ENCODE measurements at regions not wholly inside any gene's neighbourhood (a gene's known extent, or its start where the extent isn't known, plus 50 kb on each side); places are given as distances from the start of the nearest gene placed in this dataset.

GRCh38 chr4:125538670-125539069, 223.9 kb downstream of the FAT4 start (continued):
- TF ChIP-seq ZBTB33 (IDR thresholded peaks at IDR 0.05) (no peak), SP1 (IDR thresholded peaks at IDR 0.05) (no peak)

- DNase-seq (ENCODE audit: low spot score) = no peak
- 68% methylated on average over 2 of the region's 2 CpGs for WGBS
- Histone ChIP-seq H3K27ac (ENCODE audit: low read depth in 1 of 2, low read length in 2 of 2) (no peak overlapping the region), H3K4me1 (ENCODE audit: control insufficient read depth in 4 of 4, insufficient read depth in 4 of 4, low read length in 3 of 4) (no peaks in the 10 kb centered on the region), H3K27me3 (ENCODE audit: control insufficient read depth in 4 of 4, insufficient read depth in 4 of 4, low read length in 3 of 4) (no peaks in the 10 kb centered on the region), H3K9me3 (ENCODE audit: control insufficient read depth in 4 of 4, low read length in 3 of 4) (peaks cover 0 to 5% (median 0%) of the 10 kb centered on the region in 4 donors), H3K9ac (ENCODE audit: low read depth in 1 of 2, low read length in 2 of 2) (no peak overlapping the region), H3K4me3 (ENCODE audit: low read depth in 1 of 3, low read length in 3 of 3) (no peak overlapping the region), H3K36me3 (ENCODE audit: control insufficient read depth in 4 of 4, insufficient read depth in 3 of 4, low read depth in 1 of 4, low read length in 3 of 4) (no peaks in the 10 kb centered on the region)
- TF ChIP-seq JUND (IDR thresholded peaks at IDR 0.05) (no peak), ZBTB33 (IDR thresholded peaks at IDR 0.05) (no peak), TAF1 (conservative IDR thresholded peaks at IDR 0.05) (no peak)
Observed at GRCh38 chr4:125539691-125540090, 224.9 kb downstream of the FAT4 start.

- no peak overlapping the region for H3K27ac ChIP-seq (ENCODE audit: low read depth in 1 of 2, low read length in 2 of 2)
- H3K36me3 ChIP-seq (ENCODE audit: control insufficient read depth in 4 of 4, insufficient read depth in 3 of 4, low read depth in 1 of 4, low read length in 3 of 4) = no peaks in the 10 kb centered on the region
- no peak for TF ChIP-seq MAX (IDR thresholded peaks at IDR 0.05)
- TF ChIP-seq RAD21 (IDR thresholded peaks at IDR 0.05) = no peak
- no peak for TF ChIP-seq NR2F2 (IDR thresholded peaks at IDR 0.05)
- no peak for TF ChIP-seq FOXA1 (IDR thresholded peaks at IDR 0.05)
- TF ChIP-seq EGR1 (IDR thresholded peaks at IDR 0.05; ENCODE audit: low read depth in 2 of 2) = no peak
- TF ChIP-seq ZBTB33 (IDR thresholded peaks at IDR 0.05) = no peak
- no peak for TF ChIP-seq GABPA (IDR thresholded peaks at IDR 0.05 in 1 of 2, conservative IDR thresholded peaks at IDR 0.05 in 1 of 2)
- TF ChIP-seq SP1 (IDR thresholded peaks at IDR 0.05) = no peak
- TF ChIP-seq JUND (IDR thresholded peaks at IDR 0.05) = no peak
- TF ChIP-seq REST (IDR thresholded peaks at IDR 0.05) = no peak
- no peak for TF ChIP-seq FOXA2 (IDR thresholded peaks at IDR 0.05)
- no peak for TF ChIP-seq CTCF (IDR thresholded peaks at IDR 0.05; ENCODE audit: low read depth, low read length, missing input control)
- no peak for TF ChIP-seq RXRA (IDR thresholded peaks at IDR 0.05)
- TF ChIP-seq HNF4G (IDR thresholded peaks at IDR 0.05) = no peak
- no peak for TF ChIP-seq HNF4A (conservative IDR thresholded peaks at IDR 0.05)
- TF ChIP-seq TAF1 (conservative IDR thresholded peaks at IDR 0.05) = no peak
- TF ChIP-seq ATF3 (IDR thresholded peaks at IDR 0.05) = no peak
- no peak for TF ChIP-seq YY1 (IDR thresholded peaks at IDR 0.05)
- no peak overlapping the region for H3K4me3 ChIP-seq (ENCODE audit: low read depth in 1 of 3, low read length in 3 of 3)
- no peak overlapping the region for H3K9ac ChIP-seq (ENCODE audit: low read depth in 1 of 2, low read length in 2 of 2)
- H3K27me3 ChIP-seq (ENCODE audit: control insufficient read depth in 4 of 4, insufficient read depth in 4 of 4, low read length in 3 of 4) = no peaks in the 10 kb centered on the region
- H3K9me3 ChIP-seq (ENCODE audit: control insufficient read depth in 4 of 4, low read length in 3 of 4) = peaks cover 1 to 10% (median 5%) of the 10 kb centered on the region in 4 donors
- no peak for DNase-seq (ENCODE audit: low spot score)
- no peaks in the 10 kb centered on the region for H3K4me1 ChIP-seq (ENCODE audit: control insufficient read depth in 4 of 4, insufficient read depth in 4 of 4, low read length in 3 of 4)
Observed at GRCh38 chr4:125541836-125542385, 227.2 kb downstream of the FAT4 start.
